GM11168 (cell line): ENCODE measurements at regions not wholly inside any gene's neighbourhood (a gene's known extent, or its start where the extent isn't known, plus 50 kb on each side); places are given as distances from the start of the nearest gene placed in this dataset.

Source experiments
- in situ Hi-C: fragments of 300-500 bp; cut with MboI; formaldehyde crosslinking; loops from one replicate; pipeline ENCODE4 v1.12.0; 2022; ENCODE audit warnings: low sequenced_read_pairs; ENCODE audit not compliant: unreplicated experiment

DNA sequence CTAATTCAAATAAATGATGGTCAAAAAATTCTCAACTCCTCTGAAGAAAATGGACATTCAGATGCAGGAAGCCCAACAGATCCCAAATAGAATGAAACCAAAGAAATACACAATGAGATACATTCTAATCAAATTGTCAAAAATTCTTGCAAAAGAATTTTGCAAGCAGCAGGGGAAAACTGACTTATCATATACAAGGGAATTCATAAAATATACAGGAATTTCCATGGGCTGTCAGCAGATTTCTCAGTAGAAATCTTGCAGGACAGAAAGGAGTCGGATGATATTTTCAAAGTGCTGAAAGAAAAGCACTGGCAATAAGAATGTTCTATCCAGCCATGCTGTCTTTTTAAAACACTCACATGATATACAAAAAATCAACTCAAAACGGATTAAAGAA, 194.6 kb upstream of the ZC3H12C start:
- in situ Hi-C loops = no loop called here

DNA sequence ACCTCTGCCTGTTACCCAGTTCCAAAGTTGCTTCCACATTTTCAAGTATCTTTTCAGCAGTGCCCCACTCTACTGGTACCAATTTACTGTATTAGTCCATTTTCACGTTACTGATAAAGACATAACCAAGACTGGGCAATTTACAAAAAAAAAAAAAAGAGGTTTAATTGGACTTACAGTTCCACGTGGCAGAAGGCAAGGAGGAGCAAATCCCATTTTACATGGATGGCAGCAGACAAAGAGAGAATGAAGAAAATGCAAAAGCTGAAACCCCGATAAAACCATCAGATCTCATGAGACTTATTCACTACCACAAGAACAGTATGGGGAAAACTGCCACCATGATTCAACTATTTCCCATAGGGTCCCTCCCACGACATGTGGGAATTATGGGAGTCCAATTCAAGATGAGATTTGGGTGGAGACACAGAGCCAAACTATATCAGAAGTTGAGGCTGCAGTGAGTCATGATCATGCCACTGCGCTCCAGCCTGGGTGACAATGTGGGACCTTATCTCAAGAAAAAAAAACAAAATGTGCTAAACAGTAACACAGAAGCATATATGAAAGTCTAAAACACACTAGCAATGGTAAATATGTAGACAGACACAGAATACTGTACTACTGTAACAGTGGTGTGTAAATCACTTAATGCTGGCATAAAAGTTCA, 190.3 kb upstream of the ZC3H12C start:
- in situ Hi-C loops = no loop called here

DNA sequence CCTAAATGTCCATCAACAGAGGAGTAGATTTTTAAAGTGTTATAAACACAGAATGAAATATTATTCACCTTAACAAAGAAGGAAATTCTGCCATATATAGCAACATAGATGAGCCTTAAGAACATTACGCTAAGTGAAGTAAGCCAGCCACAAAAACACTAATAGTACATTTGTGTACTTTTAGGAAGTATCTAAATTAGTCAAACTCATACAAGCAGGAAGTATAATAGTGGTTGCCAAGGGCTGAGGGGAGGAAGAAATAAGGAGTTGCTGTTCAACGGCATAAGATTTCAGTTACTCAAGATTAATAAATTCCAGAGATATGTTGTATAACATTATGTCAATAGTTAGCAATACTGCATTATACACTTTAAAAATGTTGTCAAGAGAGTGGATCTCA, 181.7 kb upstream of the ZC3H12C start:
- in situ Hi-C loops = no loop called here

DNA sequence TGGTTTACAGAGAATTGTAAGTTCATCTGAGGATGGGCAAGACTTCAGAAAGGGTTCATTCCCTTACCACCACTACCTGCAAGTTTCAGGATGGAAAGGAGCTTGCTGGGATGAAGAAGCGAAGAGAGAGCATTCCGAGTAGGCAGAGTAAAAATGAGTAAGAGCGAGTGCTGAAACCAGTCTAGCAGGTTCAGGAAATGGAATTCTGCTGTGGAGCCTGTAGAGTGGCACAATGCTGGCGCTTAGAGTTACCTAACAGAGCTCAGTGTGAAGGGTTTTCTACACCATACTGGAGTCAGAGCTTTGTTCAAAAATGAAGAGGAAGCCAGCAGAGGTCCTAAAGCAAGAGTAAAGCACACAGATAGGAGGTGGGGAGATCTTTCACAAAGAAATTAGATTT, 179.2 kb upstream of the ZC3H12C start:
- in situ Hi-C loops = no loop called here

DNA sequence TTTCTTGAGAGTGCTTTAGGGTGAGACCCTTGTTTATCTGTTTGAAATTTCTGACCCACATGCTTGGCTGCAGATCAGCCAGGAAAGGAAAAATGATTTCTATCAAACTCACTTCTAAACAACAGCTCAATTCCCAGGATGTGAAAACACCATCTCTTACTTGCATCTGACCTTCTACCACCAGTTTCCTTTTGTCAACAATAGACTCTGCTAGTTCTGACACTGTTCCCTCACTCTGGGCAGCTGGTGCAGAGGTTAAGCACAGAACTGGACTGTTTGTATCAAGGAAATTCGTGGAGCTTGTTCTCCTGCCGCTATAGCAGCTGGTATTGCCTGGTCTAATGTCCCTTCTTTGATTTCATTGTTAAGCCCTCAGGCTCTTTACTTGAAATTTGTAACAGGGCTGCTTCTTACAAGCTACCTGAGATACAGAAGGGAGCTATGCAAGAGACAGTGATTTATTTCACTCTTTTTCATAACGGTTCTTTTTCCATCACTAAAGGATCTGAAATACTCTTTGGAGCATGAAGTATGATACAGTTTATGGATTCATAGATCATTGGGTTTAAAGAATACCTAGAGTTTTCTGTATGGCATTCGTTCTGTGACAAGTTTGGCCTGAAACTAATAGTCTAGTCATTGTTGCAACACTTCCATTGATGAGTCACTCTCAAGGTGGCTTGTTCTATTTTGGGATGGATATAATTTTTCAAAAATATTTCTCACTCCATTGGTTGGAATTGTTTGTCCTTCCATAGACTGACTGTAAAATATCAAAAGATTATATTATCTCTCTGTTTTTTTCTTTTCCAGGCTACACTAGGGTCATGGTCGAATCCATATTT, 178.2 kb upstream of the ZC3H12C start:
- in situ Hi-C loops = no loop called here

DNA sequence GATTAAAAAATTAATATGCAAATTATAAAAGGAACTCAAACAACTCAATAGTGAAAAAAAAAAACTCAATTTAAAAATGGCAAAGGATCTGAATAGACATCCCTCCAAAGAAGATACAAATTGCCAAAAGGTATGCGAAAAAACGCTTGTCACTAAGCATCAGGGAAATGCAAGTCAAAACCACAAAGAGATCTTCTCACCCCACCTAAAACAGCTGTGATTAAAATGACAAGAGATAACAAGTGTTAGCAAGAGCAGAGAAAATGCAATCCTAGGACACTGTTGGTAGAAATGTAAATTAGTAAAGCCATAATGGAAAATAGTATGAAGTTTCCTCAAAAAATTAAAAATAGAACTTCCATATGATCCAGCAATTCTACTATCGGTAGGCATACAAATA, 166.3 kb upstream of the ZC3H12C start:
- in situ Hi-C loops = no loop called here

- in situ Hi-C loops = no loop called here
These were observed 163.9 kb upstream of the ZC3H12C start for GRCh38 chr11:109929308-109929707.

DNA sequence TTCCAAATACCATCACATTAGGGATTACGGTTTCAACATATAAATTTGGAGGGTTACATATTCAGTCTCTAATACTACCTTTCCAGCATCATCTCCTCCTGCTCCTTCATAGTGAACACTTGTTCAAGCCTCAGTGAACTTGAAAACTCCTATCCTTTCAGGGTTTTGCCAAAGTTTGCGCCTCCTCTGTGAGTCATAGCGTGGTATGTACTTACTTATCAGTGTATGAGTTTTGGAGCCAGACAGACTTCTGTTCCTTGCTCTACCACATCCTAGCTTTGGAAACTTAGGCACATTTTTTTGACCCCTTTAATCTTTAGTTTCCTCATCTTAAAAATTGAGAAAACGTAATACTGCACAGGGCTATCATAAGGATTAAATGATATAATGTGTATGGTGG, 160.1 kb upstream of the ZC3H12C start:
- in situ Hi-C loops = no loop called here

DNA sequence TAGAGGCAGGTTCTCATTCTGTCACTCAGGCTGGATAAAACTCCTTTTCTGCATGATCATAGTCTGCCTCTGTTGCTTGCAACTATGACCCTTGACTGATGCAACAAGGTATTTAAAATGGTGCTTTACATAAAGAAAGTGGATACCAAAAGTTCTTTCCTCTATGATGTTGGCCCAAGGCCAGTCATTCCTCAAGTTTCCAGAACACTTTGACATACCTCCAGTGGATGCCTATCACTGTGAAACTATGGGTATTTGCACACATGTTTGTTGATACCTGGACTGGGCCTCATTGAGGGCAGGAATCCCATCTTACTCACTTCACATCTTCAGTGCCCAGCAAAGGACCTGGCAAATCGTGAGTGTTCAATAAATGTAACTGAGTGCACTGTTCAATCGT, 159.0 kb upstream of the ZC3H12C start:
- in situ Hi-C loops = no loop called here

DNA sequence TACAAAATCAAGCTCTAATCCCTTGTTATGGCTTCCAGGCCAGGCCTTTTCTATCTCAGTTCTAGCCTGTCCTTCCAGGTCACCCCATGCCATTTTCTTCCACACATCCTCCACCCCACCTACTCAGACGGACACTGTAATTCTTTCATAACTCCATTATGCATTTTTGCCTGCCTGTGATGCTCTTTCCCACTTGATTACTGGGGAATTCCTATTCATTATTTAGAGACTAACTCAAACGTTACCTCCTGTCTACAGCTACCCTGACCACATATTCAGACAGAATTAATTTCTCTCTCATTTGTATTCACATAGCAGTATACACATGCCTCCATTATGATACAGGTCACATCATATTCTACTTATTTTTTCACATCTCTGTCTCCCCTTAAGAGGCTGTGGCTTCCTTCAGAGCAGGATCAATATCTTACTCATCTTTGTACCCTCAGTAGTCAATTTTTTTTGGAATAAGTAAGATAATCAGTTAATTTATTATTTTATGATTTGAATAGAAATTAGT, 156.5 kb upstream of the ZC3H12C start:
- in situ Hi-C loops = no loop called here

DNA sequence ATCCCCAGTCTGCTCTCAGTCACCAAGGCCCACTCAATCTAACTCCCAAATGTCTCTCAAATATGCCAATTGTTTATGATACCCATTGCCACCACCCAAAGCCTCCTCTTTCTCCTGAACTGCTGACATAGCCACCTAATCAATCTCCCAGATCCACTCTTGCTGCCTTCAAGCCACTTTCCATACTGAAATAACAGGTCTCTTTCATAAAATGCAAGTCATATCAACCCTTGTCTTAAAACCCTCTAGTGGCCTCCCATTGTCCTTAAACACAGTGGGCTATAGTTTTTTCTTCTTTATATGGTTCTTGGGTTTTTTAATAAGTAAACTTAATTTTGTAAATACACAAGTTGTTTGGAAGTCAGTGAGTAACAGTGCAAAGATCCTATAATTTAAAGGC, 155.2 kb upstream of the ZC3H12C start:
- in situ Hi-C loops = no loop called here

GRCh38 chr11:109939166-109939810, 153.9 kb upstream of the ZC3H12C start:
- in situ Hi-C loops = no loop called here

DNA sequence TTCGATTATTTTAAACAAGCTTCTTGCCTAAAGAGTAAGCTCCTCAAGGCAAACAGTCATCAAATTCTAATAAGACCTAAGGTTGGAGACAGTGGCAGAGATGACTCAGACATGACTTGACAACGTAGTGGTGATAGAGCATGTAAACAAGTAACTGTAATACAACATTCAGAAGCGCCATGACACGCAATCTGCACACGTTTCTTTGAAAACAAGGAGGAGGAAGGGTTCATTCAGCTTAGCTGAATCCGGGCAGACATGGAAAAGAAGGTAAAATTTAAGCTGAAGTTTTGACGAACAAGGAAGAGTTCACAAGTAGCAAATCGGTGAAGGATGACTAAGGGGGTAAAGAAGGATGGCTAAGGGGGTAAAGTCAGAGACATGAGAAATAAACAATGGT, 152.4 kb upstream of the ZC3H12C start:
- in situ Hi-C loops = loop anchor here (5.0 kb wide), 2 partner anchors 79 to 141 kb away; no protein-coding TSS in a partner anchor

GRCh38 chr11:109945626-109946321, 147.4 kb upstream of the ZC3H12C start:
- in situ Hi-C loops = no loop called here

- in situ Hi-C loops = no loop called here
These were observed 146.8 kb upstream of the ZC3H12C start for GRCh38 chr11:109946322-109946846.

DNA sequence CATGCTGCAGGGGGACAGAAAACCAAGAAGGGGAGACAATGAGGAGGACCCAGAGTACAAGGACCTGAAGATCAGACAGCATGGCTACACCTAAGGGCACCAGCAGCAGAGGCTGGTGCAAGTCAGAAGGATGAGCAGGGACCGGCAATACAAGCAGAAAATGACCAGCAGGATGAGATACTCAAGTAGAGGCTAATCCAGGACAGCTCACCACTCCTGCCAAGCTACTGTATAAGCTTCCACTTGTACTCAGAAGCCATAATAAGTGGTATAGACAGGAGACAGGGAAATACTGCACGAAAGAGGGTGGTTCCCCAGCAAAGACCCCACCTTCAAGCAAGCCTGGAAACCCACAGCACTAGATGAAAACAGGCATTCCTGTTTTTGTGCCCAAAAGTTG, 138.7 kb upstream of the ZC3H12C start:
- in situ Hi-C loops = loop anchor here (5.0 to 10.0 kb wide), 2 partner anchors 163 to 400 kb away; no protein-coding TSS in a partner anchor

GRCh38 chr11:109956124-109956793, 136.9 kb upstream of the ZC3H12C start:
- in situ Hi-C loops = loop anchor here (10.0 kb wide), 1 partner anchor 399 kb away; no protein-coding TSS in a partner anchor

DNA sequence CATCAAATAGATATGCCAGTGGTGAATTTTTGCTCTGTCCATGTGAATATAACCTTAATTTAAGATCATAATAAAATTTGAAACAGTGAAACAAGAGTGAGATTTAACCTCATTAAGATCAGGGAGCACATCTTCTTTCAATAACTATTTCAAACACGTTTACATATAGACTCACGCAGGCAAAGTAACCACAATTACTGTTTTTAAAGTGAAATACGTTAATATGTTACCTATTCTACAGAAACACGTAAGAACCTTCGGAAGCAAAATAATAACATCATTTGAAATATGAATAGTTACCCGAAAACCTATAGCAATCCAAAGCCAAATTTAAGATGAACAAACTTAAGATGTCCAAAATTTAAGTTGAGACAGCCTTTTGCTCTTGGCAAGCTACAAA, 136.2 kb upstream of the ZC3H12C start:
- in situ Hi-C loops = loop anchor here (10.0 kb wide), 1 partner anchor 398 kb away; no protein-coding TSS in a partner anchor

DNA sequence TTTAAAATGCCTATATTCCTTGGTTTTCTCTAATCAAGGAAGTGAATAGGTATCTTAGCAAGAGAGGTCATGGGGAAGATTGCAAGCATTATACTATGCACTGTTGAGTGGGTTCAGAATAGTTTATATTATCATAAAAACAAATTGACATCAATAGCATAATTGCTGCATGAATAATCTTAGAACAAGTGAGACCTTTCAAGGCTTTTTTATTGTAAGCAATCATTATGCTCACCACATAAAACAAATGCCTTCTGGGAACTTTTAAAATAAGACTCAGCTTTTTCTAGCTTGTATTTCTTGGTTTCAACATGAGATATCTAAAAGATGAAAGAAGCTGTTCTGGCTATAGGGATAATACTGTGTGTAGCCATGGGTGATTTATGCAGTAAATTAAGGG, 135.6 kb upstream of the ZC3H12C start:
- in situ Hi-C loops = loop anchor here (10.0 kb wide), 1 partner anchor 397 kb away; no protein-coding TSS in a partner anchor
